GM10266 (cell line): ENCODE measurements at regions not wholly inside any gene's neighbourhood (a gene's known extent, or its start where the extent isn't known, plus 50 kb on each side); places are given as distances from the start of the nearest gene placed in this dataset.
"Not testable (repeated sequence)": the region's sequence is repeated elsewhere in the genome, so short reads cannot be mapped to it uniquely, and the experiment has no call there.

Experiments
- DNase-seq: peaks from one replicate; pipeline ENCODE4 v3.0.0; 2012; ENCODE audit errors: extremely low spot score
- CTCF ChIP-seq: IDR thresholded peaks from 2 replicates; pipeline ENCODE4 v1.5.1; 2012; ENCODE audit warnings: mild to moderate bottlenecking, low read depth; ENCODE audit not compliant: control insufficient read depth, insufficient read depth; ENCODE audit errors: missing control alignments

- DNase-seq: no peak
- no peak for TF ChIP-seq CTCF
Measured at GRCh38 chr4:101651778-101652177, 138.8 kb upstream of the BANK1 start.

GRCh38 chr4:101649790-101650515, 140.6 kb upstream of the BANK1 start:
- DNase-seq: no peak
- TF ChIP-seq CTCF: no peak

GRCh38 chr4:101647710-101648034, 142.9 kb upstream of the BANK1 start:
- DNase-seq: no peak
- no peak for TF ChIP-seq CTCF

- no peak for TF ChIP-seq CTCF
- no peak for DNase-seq
Measured at GRCh38 chr4:101644516-101644915, 146.0 kb upstream of the BANK1 start.

- no peak for DNase-seq
- TF ChIP-seq CTCF: no peak
Measured at GRCh38 chr4:101643186-101643837, 147.2 kb upstream of the BANK1 start.

GRCh38 chr4:101632766-101633165, 157.8 kb upstream of the BANK1 start:
- not testable (repeated sequence) for DNase-seq

GRCh38 chr4:101630319-101630986, 160.1 kb upstream of the BANK1 start:
- no peak for DNase-seq
- no peak for TF ChIP-seq CTCF
